Esophagus squamous epithelium (tissue), 5 donors: ENCODE measurements at regions not wholly inside any gene's neighbourhood (a gene's known extent, or its start where the extent isn't known, plus 50 kb on each side); places are given as distances from the start of the nearest gene placed in this dataset.
"Not testable (repeated sequence)": the region's sequence is repeated elsewhere in the genome, so short reads cannot be mapped to it uniquely, and the experiment has no call there.

ENCODE experiments used
- DNase-seq: peaks from one replicate; lab custom pipeline; 2025; lab: John Stamatoyannopoulos, UW
- H3K27ac ChIP-seq, 4 donors: fragments of 200-600 bp; sonication (generic); one replicate each; pipeline ENCODE4 v1.5.1; 2016 to 2019; ENCODE audit warnings: mild to moderate bottlenecking in 1 of 4
- H3K27me3 ChIP-seq, 4 donors: fragments of 200-600 bp; sonication (generic); 1 replicate in 3 of 4; 2 replicates in 1 of 4; pipeline versions ENCODE4 v1.5.1 to v1.6.0; 2017 to 2021; ENCODE audit warnings: antibody characterized with exemption in 1 of 4
- H3K36me3 ChIP-seq, 3 donors: fragments of 200-600 bp; sonication (generic); one replicate each; pipeline ENCODE4 v1.5.1; 2016 to 2019
- H3K4me1 ChIP-seq, 3 donors: fragments of 200-600 bp; sonication (generic); one replicate each; pipeline ENCODE4 v1.5.1; 2017 to 2019
- H3K4me3 ChIP-seq, 4 donors: fragments of 200-600 bp; sonication (generic); 1 replicate in 3 of 4; 2 replicates in 1 of 4; pipeline ENCODE4 v1.5.1; 2016 to 2019; ENCODE audit warnings: mild to moderate bottlenecking in 2 of 4, moderate library complexity in 1 of 4
- H3K9me3 ChIP-seq, 3 donors: fragments of 200-600 bp; sonication (generic); one replicate each; pipeline ENCODE4 v1.5.1; 2016 to 2019
- CTCF ChIP-seq, 6 experiments: fragments of 450-650 bp in 4 of 6; fragments of 200-600 bp in 2 of 6; sonication (generic) in 2 of 6; IDR thresholded peaks; one replicate each; pipeline ENCODE4 v1.5.1; 2016 to 2019; ENCODE audit warnings: antibody characterized with exemption in 6 of 6, mild to moderate bottlenecking in 4 of 6, moderate library complexity in 4 of 6
- POLR2A ChIP-seq, 4 donors: fragments of 450-650 bp; IDR thresholded peaks; one replicate each; pipeline ENCODE4 v1.6.1; 2017; ENCODE audit warnings: antibody characterized with exemption in 4 of 4, mild to moderate bottlenecking in 4 of 4, moderate library complexity in 3 of 4
- WGBS, 2 donors: methylation state at CpG; one replicate each; pipeline ENCODE4 v1.1.5; 2018; 5-methylcytosine and 5-hydroxymethylcytosine counted together
- intact Hi-C: fragments of 100-400 bp; cut with DNase I; formaldehyde crosslinking; loops from one replicate; pipeline ENCODE4 v1.15.0; 2022
- donor health status: DM: yes; HTN: yes; CAD: no.

- H3K4me3 ChIP-seq, H3K27ac ChIP-seq, H3K9me3 ChIP-seq, DNase-seq, H3K27me3 ChIP-seq, H3K36me3 ChIP-seq, intact Hi-C loops, H3K4me1 ChIP-seq: not testable (repeated sequence)
- WGBS, 2 donors, result 57% methylated on average over 1 of the region's 2 CpGs; no CpG with 5 or more reads in 1 of the 2 donors
Observed at GRCh38 chr7:65562522-65562921, 188.9 kb downstream of the ZNF92 start.

- DNase-seq, H3K27ac ChIP-seq, intact Hi-C loops, H3K4me3 ChIP-seq, H3K36me3 ChIP-seq, H3K9me3 ChIP-seq, H3K27me3 ChIP-seq, H3K4me1 ChIP-seq: not testable (repeated sequence)
- WGBS, 2 donors, result no CpG with 5 or more reads among the region's 1 CpG
Observed at GRCh38 chr7:65563333-65563732, 189.7 kb downstream of the ZNF92 start.

GRCh38 chr7:65568226-65568625 is 194.6 kb downstream of the ZNF92 start:
- no CpG with 5 or more reads among the region's 6 CpGs for WGBS, 2 donors
- H3K9me3 ChIP-seq, intact Hi-C loops, H3K27me3 ChIP-seq, H3K36me3 ChIP-seq, H3K4me1 ChIP-seq, H3K27ac ChIP-seq, H3K4me3 ChIP-seq, DNase-seq: not testable (repeated sequence)

- H3K27ac ChIP-seq, H3K4me3 ChIP-seq, intact Hi-C loops, DNase-seq, H3K4me1 ChIP-seq, H3K36me3 ChIP-seq, H3K27me3 ChIP-seq, H3K9me3 ChIP-seq: not testable (repeated sequence)
- WGBS, 2 donors, result no CpG with 5 or more reads among the region's 1 CpG
Observed at GRCh38 chr7:65570990-65571389, 197.3 kb downstream of the ZNF92 start.

- H3K4me1 ChIP-seq, H3K27me3 ChIP-seq, H3K9me3 ChIP-seq, H3K27ac ChIP-seq, intact Hi-C loops, H3K36me3 ChIP-seq, H3K4me3 ChIP-seq, DNase-seq: not testable (repeated sequence)
- 4 to 7% methylated on average over 19 to 29 of the region's 35 CpGs for WGBS, 2 donors
Observed at GRCh38 chr7:65572581-65572980, 198.9 kb downstream of the ZNF92 start.

GRCh38 chr7:65576370-65576769 is 202.7 kb downstream of the ZNF92 start:
- H3K27me3 ChIP-seq, H3K36me3 ChIP-seq, DNase-seq, H3K4me3 ChIP-seq, H3K9me3 ChIP-seq, intact Hi-C loops, H3K27ac ChIP-seq, H3K4me1 ChIP-seq: not testable (repeated sequence)
- 80 to 94% methylated on average over 1 of the region's 1 CpG for WGBS, 2 donors

- intact Hi-C loops, result not testable (repeated sequence)
Observed at GRCh38 chr7:65582518-65583119, 209.0 kb downstream of the ZNF92 start.

GRCh38 chr7:65602495-65602894 is 228.8 kb downstream of the ZNF92 start:
- H3K4me1 ChIP-seq, intact Hi-C loops, H3K4me3 ChIP-seq, DNase-seq, H3K9me3 ChIP-seq, H3K36me3 ChIP-seq, H3K27ac ChIP-seq: not testable (repeated sequence)
- peaks cover 0 to 40% (median 0%) of the 10 kb centered on the region in 4 donors for H3K27me3 ChIP-seq
- 47 to 54% methylated on average over 1 of the region's 1 CpG for WGBS, 2 donors

More at GRCh38 chr7:65582518-65583119, 209.0 kb downstream of the ZNF92 start:
- H3K9me3 ChIP-seq, DNase-seq, H3K4me3 ChIP-seq, H3K27ac ChIP-seq, H3K4me1 ChIP-seq, H3K27me3 ChIP-seq, H3K36me3 ChIP-seq: not testable (repeated sequence)
- 83 to 90% methylated on average over 2 of the region's 2 CpGs for WGBS, 2 donors

GRCh38 chr7:65609131-65609530 is 235.5 kb downstream of the ZNF92 start:
- WGBS, 2 donors, result 79 to 85% methylated on average over 3 of the region's 3 CpGs
- Histone ChIP-seq H3K4me1 (no peaks in the 10 kb centered on the region), H3K27me3 (peaks cover 0 to 30% (median 0%) of the 10 kb centered on the region in 4 donors), H3K4me3 (no peak overlapping the region), H3K36me3 (no peaks in the 10 kb centered on the region), H3K9me3 (no peaks in the 10 kb centered on the region), H3K27ac (no peak overlapping the region)
- intact Hi-C loops, result no loop called here
- DNase-seq, result no peak
- TF ChIP-seq CTCF (IDR thresholded peaks at IDR 0.05) (no peak), POLR2A (IDR thresholded peaks at IDR 0.05) (no peak)

GRCh38 chr7:65613644-65614289 is 240.1 kb downstream of the ZNF92 start:
- H3K36me3 ChIP-seq, H3K4me3 ChIP-seq, DNase-seq, intact Hi-C loops, H3K4me1 ChIP-seq, H3K9me3 ChIP-seq, H3K27ac ChIP-seq: not testable (repeated sequence)
- WGBS, 2 donors, result 54 to 60% methylated on average over 6 of the region's 6 CpGs
- peaks cover 0 to 53% (median 0%) of the 10 kb centered on the region in 4 donors for H3K27me3 ChIP-seq

GRCh38 chr7:65616111-65616510 is 242.5 kb downstream of the ZNF92 start:
- intact Hi-C loops, H3K4me1 ChIP-seq, H3K36me3 ChIP-seq, H3K4me3 ChIP-seq, H3K27ac ChIP-seq, H3K9me3 ChIP-seq, DNase-seq: not testable (repeated sequence)
- WGBS, 2 donors, result 65 to 73% methylated on average over 3 of the region's 3 CpGs
- peaks cover 0 to 62% (median 0%) of the 10 kb centered on the region in 4 donors for H3K27me3 ChIP-seq

GRCh38 chr7:65620216-65620615 is 246.6 kb downstream of the ZNF92 start:
- H3K9me3 ChIP-seq, H3K36me3 ChIP-seq, H3K4me1 ChIP-seq, H3K4me3 ChIP-seq, H3K27ac ChIP-seq, intact Hi-C loops, DNase-seq: not testable (repeated sequence)
- H3K27me3 ChIP-seq, result peaks cover 0 to 76% (median 0%) of the 10 kb centered on the region in 4 donors
- WGBS, 2 donors, result 56 to 57% methylated on average over 5 of the region's 5 CpGs
